Activated CD4-positive, alpha-beta T cell treated with anti-CD3 and anti-CD28 coated beads, Interleukin-2, amount 50 U/mL, for 24 hours (primary cell): ENCODE measurements at regions not wholly inside any gene's neighbourhood (a gene's known extent, or its start where the extent isn't known, plus 50 kb on each side); places are given as distances from the start of the nearest gene placed in this dataset.
"Not testable (repeated sequence)": the region's sequence is repeated elsewhere in the genome, so short reads cannot be mapped to it uniquely, and the experiment has no call there.

ENCODE experiments used
- DNase-seq, 2 donors: peaks; one replicate each; pipeline ENCODE4 v3.0.0-alpha.2; 2020; ENCODE audit warnings: low read depth in 1 of 2, low spot score in 1 of 2

DNA sequence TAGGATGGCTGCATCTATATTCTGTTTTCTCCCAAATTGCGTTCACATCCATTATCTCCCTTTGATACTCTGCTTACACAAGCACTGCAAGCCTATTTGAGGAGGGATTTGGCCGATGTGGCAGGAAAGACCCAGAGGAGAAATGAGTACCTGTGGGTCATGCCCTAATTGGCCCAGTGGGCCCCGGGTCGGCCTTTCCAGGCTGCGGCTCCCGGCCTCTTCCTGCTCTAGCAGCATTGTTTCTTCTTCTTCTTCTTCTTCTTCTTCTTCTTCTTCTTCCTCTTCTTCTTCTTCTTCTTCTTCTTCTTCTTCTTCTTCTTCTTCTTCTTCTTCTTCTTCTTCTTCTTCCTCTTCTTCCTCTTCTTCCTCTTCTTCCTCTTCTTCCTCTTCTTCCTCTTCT lies 275.1 kb downstream of the EN1 start:
- not testable (repeated sequence) for DNase-seq

DNA sequence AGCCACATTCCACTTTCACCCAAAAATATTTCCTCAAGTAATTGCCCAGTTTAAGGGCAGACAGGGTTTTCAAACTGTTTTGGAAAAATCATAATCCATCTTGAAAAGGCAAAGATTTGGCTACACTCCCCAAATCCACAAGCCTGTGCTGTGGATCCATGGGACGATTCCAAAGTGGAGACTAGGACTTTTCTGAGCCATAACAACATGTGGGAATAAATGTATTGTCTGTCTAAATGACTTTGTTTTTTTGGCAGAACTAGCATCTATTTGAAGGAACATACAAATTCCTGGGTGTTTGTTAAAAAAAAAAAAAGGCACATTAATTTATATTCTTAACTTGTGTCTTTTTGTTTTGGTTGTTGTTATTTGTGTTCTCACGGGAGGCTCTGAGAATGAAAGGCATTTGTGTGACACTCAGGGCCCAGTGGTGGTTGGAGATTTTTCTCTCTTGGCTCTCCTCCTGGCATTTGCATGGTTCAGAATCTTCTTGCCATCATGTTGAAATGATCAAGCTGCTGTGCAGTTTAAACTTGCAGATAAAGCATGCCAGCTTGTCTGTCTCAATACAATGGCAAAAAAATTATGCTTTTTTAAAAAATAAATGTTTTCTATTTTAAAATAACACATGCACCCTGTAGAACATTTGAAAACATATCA lies 277.4 kb downstream of the EN1 start:
- no peak for DNase-seq

DNA sequence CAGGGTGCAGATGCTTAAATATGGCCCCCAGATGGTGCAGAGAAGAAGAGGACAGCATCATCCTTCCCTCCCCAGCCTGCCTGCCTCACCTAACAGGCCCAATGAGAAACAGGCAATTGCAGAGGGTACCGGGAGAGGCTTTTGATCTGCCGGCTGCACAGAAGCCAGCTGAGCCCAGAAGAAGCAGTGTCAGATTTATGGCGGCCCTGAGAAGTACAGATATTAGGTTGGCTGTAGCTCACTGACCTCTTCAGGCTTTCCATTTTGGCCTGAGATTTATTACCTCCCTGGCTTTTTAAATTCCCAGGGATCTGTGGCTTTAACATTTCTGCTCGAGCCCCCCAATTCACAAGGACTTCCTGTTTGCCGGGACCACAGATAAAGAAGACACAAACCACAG lies 278.7 kb downstream of the EN1 start:
- no peak for DNase-seq

DNA sequence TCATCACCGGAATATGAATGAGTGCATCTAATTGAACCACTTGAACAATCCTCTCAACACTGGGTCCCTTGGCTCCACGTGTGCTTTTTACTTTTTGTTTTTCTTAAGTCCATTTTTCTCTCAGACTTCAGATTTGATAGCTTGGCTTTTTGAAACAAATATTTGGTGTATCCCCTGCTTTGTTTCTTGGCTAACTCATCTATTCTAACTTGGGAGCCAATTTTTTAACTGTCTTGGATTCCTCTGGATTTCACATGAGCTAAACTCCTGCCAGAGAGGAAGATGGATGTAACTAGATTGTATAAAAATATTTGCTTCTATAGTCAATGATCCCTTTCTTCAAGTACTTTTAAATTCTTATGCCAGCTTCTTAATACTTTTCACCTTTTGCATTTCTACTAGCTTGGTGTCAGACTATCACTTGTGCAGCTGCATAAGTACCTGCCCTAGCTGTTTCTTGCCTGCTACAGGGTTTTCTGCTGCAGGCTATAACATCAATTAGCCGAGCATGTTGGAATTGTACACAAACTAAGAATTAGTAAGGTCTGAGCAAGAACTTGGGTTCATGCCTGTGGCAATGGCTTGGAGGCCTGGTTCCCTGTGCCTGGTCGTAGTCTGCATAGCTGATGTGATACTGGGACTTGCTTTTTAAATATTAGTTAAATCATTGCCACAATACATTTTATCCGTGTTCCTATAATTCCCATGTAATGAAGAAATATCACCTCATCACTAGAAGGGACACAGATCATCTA lies 281.5 kb downstream of the EN1 start:
- DNase-seq = no peak

DNA sequence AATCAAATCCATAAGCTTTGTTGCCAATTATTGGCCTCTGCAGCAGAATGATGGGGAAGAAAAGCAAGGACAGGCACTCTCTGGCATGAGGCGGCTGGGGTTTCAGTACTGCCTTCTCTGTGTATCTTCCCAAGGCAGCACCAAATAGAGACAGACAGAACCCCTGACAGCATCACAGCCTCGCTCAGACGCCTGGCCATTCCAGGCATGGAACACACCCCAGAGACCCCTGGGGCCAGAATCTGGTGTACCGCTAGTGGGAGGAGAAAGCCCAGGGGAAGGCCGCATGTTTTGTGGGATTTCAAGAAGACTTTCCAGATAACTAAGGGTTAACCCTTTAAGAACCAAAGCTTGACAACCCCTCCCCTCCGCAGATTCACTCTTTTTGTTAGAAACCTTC lies 282.1 kb downstream of the EN1 start:
- DNase-seq = no peak

DNA sequence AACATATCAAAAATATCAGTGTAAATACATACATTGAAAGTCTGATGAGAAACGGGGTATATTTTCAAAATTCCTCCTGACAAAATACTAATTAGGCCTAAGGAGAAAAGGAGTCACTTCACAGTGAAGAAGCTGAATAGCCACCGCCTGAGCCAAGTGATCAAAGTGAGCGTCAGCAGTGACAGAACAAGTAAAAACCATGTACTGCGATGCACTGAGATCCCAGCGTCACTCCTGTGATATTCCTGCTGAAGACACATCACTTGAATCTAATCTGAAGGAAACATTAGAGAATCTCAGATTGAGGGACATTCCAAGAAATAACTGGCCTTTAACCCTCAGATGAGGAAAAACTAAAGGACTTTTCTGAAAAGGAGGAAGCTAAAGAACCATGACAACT lies 285.3 kb downstream of the EN1 start:
- DNase-seq = no peak

DNA sequence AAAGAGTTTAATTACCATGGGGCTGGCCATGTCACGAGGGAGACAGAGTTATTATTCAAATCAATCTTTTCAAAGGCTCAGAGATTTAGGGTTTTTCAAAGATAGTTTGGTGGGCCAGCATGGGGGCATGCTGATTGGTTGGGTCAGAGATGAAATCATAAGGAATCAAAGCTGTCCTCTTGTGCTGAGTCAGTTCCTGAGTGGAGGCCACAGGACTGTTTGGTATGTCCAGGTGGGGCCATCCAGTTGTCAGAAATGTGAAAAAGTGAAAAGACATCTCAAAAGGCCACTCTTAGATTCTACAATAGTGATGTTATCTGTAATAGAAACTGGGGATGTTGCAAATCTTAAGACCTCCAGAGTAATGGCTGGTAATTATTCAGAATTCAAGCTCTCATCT lies 288.6 kb downstream of the EN1 start:
- DNase-seq = no peak

DNA sequence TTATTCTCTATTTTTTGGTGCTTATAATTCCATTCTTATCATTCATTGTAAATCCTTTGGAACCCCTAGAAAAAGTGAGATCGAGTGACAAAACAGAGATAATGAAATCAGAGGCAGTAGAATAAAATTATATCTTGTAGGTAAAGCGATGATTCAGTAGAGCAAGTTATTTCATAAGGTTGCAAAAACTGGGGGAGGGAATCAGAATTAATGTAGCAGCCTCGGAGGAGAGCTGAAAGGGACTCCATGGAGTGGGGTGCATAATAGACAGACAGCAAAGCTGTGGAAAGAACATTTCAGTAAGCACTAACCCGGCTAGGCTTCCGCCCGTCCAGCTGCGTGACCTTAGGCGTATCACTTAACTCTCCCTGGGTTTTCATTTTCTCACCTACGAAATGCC lies 289.7 kb downstream of the EN1 start:
- no peak for DNase-seq

DNA sequence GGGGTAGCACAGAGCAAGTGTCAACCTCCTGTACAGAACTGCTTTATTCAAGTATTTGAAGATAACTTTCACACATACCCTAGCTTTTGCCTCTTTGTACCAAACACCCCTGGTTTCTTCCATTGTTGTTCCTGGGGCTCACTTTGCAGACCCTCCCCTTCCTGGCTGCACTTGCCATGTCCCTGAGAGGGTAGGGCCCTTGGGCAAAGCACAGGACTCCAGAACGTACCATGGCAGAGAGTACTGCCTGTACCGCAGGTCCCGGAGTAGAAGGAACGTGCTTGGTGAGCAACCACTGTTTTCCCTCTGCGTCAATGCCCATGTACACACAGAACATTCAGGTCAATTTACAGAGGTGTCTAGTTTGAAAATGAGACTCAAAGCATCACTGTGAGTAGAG lies 290.4 kb downstream of the EN1 start:
- DNase-seq = no peak

DNA sequence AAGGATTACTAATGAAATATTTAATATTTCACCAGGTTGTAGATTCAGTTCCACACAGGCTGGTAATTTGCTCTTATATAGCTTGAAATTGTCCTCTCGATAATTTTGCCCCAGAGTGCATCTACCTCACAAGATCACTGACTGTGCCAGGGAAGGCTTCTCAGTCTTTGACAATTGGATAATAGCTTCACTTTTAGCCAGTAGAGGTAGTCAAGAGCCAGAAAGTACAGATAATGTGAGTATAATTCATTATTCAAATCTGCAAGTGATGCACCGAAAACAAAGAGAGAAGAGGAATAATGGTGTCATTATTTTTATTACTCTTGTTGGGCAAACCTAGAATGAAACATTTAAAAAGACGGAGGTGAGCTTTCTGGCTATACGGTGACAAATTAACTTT lies 292.8 kb downstream of the EN1 start:
- no peak for DNase-seq

DNA sequence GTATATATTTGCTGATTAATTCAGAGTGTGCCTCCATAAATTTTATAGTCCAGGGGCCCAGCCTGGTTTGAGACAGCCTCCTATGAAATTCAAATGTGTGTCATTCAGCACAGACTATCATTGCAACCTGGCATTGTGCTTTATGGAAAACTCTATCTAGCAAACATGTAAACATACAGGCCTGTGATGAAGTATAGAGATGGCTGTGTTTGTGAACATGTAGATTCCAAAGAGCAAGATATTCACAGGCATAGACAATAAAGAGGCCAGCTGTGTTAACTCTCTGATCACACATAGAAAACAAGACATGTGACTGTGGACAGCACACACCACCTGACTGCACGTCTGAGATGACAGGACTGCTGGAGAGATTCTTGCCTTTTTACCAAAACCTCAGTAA lies 297.9 kb downstream of the EN1 start:
- DNase-seq = no peak

DNA sequence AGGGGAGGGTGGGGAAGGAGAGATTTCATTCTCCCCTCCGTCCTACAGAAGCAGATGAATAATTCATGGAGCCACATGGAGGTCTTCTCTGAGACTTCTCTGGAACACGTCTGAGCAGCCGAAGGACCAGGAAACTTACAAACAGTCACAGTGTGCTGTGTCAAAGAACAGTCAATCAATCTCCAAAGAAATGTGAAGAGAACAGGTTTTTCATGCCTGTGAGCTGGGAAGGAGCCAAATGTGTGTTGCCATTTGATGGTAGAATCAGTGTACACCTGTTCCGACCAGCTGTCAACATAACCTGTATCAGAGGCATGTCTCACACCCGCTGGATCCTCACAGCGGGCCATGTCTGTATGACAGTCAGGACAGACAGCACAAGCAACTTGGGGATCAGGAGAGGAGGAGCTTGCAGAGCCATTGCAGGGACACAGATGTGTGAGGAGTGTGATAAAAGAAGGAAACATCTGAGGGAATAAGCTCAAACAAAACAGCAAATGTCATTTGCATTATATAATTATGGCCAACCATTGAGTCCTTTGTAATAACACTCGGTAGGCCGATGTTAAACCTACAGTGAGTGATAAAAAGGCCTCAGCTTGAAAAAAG lies 298.5 kb downstream of the EN1 start:
- DNase-seq = no peak

DNA sequence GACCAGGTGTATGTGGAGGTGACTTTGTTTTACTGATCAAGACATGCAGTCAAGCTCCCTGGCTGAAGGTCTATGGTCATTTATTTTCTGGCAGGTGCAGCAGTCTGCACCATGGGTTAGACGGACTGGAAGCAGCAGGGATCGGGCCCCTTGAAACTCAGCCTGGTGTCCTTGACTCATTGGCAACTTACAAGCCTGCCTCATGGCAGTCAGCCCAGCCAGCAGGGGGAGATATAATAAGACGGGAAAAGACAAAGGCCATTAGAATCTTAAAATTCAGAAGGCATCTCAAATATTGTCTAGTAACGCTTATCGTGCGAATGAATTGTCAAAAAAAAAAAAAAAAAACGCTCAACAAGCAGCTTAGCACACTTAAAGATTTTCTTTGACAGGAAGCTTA lies 308.2 kb downstream of the EN1 start:
- DNase-seq = no peak

DNA sequence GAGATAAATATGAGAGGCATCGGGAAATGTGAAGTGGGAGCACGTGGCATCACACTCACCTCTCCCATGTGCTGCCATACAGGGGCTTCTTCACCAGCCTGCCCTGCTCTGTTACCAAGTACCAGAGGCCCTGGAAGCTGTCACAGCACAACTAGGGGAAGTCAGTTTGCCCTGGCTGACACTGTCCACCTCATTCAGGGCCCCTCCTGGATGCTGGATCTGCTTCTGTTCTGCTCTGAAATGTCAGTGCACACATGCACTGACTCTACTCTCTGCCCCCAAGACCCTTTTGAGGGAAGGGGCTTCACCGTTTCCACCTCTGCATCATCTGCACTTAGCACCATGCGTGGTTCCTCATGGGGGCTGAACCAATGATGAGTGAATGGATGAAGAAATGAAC lies 311.1 kb downstream of the EN1 start:
- DNase-seq = no peak

DNA sequence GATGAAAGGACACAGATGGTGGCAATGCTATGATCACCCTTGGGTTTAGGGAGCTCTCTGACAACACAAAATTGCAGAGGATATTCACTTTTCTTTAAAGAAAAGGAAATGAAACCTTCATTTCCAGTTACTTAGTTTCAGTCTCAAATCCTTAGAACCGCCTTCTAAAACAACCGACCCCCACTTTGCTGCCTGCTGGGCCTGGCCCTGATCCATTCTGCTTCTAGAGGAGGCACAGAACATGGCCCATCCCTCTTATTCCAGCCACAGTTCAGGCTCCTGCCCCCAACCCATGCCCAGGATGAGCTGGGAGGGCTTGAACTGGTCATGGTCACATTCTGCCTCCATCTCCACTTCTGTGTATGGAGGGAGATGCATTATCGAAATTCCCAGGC lies 311.6 kb downstream of the EN1 start:
- no peak for DNase-seq

DNA sequence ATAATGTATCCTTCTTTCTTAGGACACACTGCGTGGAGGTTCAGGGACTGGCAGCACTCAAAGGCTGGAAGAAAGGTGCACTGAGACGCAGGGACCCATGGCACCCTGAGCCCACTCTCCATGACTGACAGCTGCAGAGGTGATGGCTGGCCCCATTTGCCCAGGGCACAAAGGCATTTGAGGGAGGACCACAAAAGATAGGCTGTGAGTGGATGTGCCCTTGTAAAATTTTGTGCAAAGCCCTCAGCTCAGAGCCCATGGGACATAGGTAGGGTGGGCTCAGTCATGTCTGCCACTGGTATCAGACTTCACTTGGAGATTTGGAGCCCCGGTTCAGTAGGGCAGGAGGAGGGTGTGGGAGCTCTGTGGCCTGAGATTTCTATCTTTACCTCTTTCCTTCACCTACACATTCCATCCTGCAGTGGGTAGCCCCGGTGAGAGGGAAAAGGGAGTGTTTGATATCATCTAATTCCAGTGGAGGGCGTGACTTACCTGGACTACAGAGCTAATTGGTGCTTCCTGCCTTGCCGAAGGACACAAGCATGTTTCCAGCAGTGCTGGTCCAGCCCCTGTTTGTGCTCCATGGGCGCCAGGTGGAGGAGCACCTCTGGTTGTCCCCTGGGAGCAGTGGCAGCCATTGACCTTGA lies 312.2 kb downstream of the EN1 start:
- no peak for DNase-seq

DNA sequence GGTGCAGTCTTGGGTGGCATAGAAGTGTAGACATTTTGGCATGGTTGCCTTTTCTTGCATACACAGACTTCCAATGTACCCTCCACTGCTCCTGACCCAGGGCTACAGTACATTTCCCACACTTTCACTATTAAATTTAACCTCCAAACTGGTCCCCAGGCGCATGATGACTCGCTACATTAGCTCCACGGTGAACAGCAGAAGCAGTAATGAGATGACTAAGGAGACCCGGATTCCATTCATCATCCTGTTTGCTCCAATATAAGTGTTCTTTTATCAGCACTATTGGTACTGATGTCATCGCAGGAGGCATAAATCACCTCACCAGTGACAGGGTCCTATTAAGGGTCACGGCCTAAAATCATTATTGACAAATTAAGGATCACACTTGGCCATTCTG lies 316.5 kb downstream of the EN1 start:
- no peak for DNase-seq

DNA sequence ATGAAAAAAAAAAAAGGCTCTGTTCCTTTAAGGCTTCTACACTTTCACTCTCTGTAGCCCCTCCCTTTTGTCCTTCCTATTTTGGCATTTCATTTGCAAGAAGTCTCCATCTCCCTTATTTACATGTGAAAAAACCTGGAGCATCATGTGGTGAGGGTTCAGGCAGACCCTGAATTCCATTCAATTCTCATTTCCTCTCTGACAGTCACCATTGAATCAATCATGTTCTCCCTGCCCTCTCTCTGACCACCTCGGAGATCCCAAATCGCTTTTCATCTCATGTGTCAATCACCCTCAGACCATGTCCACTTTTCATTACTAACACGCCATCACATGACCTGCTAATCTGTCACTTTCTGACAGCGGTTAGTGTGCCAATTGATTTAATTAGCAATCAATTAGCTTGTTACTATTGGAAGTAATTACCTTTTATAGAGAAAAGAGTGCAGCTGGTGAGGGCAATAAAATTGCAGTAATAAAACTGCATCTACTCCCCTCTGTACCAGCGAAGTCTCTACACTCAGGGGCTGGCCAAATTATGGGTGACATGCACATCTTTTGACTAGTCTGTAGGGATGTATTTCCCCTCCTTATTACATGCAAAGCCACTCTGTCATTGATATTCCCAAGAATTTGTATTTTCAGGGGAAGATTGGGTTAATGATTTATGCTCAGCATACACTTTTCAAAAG lies 317.4 kb downstream of the EN1 start:
- no peak for DNase-seq

DNA sequence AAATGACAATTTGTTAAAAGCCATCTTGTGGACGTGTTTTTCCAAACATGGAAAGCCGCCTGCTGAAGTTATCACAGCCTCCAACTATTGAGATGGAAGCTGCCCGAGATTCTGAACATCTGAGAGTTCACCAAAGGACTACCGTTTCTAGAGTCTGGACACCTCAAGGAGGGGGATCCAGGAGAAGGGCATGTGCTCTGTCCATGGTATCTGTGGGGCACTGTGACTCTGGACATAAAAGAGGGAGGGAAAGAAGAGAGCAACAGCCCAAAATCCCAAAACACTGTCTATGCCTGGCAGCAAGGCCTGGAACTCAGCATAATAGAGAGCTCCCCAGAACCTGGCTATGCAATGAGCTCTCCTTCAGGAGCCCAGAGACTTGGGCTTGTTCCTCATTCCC lies 319.9 kb downstream of the EN1 start:
- DNase-seq = no peak

DNA sequence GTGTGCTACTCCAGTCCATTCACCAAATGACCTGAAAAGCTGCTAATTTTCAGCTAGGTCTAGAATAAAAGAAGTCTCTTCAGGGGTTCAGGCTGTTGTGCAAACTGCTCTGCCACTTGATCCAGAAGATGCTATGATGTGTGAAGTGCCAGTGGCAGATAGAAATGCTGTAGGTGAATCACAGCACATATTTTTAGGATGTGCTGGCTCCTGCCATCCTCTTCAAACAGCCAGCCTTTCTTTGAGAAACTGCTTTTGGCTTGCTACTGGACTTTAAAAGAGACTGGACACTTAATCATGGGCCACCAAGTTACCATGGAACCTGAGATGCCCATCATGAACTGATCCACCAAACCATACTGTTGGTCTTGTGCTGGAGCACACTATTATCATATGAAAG lies 322.1 kb downstream of the EN1 start:
- DNase-seq = no peak

DNA sequence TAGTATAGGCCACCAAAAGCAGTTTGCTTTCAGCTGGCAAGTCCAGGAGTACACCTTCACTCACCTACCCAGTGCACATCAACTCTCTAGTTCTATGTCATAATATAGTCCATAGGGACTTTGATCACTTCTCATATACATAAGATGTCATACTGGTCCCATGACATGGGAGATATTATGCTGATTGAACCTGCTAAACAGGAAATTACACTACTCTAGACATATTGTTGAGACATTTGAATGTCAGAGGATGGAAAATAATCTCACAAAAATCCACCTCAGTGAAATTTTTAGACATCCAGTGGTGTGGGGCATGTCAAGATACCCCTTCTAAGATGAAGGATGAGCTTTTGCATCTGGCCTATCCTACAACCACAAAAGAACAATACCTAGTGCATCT lies 322.5 kb downstream of the EN1 start:
- no peak for DNase-seq

DNA sequence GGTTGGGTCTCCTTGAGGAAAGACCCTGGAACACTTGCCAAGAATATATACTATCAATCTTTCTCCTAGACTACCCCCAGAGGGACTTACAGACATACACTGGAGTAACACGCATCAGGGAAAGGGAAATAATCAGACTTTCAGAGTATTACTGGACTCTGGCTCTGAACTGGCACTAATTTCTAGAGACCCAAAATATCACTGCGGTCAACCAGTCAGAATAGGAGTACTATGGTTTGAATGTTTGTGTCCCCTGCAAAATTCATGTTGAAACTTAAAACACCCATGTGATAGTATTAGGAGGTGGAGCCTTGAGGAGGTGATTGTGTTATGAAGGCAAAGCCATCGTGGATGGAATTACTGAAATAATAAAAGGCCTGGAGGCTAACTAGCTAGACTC lies 323.7 kb downstream of the EN1 start:
- DNase-seq = no peak
